ENCODE measurements at regions not wholly inside any gene's neighbourhood (a gene's known extent, or its start where the extent isn't known, plus 50 kb on each side); places are given as distances from the start of the nearest gene placed in this dataset.

DNA sequence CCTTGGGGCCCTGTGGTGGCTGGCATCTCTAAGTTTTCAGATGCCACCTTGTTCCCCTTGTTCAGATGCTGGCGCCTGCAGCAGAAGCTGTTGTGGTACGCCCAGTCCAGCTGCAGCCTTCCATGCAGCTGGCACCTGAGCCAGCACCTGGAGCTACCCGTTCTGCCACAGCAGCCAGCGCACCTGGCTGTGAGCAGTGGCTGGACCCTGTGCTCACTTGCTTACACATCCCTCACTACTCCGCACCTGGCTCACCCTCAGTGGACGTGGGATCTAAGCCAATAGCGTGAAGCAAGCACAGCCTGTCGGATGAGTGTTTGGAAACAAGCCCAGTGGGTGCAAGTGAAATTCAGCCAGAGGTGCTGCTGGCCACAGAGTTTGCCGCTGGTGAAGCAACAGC is 607.5 kb upstream of the BCHE start:
- Histone ChIP-seq H3K27ac (ENCODE audit: low read length) (no peak overlapping the region), H3K4me3 (ENCODE audit: low read depth in 2 of 2, low read length in 2 of 2) (no peak overlapping the region), H3K4me1 (ENCODE audit: control insufficient read depth, insufficient read depth, low read length) (no peaks in the 10 kb centered on the region), H3K9me3 (ENCODE audit: control insufficient read depth, insufficient read depth, low read depth, low read length) (no peaks in the 10 kb centered on the region), H3K36me3 (ENCODE audit: control insufficient read depth, insufficient read depth, low read length) (no peaks in the 10 kb centered on the region), H3K27me3 (ENCODE audit: control insufficient read depth, insufficient read depth, low read length) (no peaks in the 10 kb centered on the region)
- TF ChIP-seq, protein P1, sequence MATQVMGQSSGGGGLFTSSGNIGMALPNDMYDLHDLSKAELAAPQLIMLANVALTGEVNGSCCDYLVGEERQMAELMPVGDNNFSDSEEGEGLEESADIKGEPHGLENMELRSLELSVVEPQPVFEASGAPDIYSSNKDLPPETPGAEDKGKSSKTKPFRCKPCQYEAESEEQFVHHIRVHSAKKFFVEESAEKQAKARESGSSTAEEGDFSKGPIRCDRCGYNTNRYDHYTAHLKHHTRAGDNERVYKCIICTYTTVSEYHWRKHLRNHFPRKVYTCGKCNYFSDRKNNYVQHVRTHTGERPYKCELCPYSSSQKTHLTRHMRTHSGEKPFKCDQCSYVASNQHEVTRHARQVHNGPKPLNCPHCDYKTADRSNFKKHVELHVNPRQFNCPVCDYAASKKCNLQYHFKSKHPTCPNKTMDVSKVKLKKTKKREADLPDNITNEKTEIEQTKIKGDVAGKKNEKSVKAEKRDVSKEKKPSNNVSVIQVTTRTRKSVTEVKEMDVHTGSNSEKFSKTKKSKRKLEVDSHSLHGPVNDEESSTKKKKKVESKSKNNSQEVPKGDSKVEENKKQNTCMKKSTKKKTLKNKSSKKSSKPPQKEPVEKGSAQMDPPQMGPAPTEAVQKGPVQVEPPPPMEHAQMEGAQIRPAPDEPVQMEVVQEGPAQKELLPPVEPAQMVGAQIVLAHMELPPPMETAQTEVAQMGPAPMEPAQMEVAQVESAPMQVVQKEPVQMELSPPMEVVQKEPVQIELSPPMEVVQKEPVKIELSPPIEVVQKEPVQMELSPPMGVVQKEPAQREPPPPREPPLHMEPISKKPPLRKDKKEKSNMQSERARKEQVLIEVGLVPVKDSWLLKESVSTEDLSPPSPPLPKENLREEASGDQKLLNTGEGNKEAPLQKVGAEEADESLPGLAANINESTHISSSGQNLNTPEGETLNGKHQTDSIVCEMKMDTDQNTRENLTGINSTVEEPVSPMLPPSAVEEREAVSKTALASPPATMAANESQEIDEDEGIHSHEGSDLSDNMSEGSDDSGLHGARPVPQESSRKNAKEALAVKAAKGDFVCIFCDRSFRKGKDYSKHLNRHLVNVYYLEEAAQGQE (IDR thresholded peaks at IDR 0.05; ENCODE audit: insufficient read depth in 1 of 2, low read depth in 2 of 2, low read length in 1 of 2): no peak
- TF ChIP-seq, protein P2, sequence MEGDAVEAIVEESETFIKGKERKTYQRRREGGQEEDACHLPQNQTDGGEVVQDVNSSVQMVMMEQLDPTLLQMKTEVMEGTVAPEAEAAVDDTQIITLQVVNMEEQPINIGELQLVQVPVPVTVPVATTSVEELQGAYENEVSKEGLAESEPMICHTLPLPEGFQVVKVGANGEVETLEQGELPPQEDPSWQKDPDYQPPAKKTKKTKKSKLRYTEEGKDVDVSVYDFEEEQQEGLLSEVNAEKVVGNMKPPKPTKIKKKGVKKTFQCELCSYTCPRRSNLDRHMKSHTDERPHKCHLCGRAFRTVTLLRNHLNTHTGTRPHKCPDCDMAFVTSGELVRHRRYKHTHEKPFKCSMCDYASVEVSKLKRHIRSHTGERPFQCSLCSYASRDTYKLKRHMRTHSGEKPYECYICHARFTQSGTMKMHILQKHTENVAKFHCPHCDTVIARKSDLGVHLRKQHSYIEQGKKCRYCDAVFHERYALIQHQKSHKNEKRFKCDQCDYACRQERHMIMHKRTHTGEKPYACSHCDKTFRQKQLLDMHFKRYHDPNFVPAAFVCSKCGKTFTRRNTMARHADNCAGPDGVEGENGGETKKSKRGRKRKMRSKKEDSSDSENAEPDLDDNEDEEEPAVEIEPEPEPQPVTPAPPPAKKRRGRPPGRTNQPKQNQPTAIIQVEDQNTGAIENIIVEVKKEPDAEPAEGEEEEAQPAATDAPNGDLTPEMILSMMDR (IDR thresholded peaks at IDR 0.05): no peak
- no peak for TF ChIP-seq SIN3A (IDR thresholded peaks at IDR 0.05; ENCODE audit: borderline replicate concordance, insufficient read depth, low read depth, low read length)
- no peak for TF ChIP-seq TCF7L2 (IDR thresholded peaks at IDR 0.05; ENCODE audit: low read depth, low read length)
- no peak for TF ChIP-seq POLR2AphosphoS5 (IDR thresholded peaks at IDR 0.05; ENCODE audit: low read depth, low read length)
- ATAC-seq (no peak), DNase-seq (ENCODE audit: low read depth, low spot score) (no peak)
- intact Hi-C loops (cut with micrococcal nuclease; ENCODE audit: unreplicated experiment) (no loop called here), in situ Hi-C loops (cut with HindIII; ENCODE audit: low pct_unique_long_range_greater_than_20kb, low sequenced_read_pairs) (no loop called here)
- ChIA-PET CTCF (no interaction called here), POLR2A (no interaction called here)
- no TSS peak for BruUV-seq (replicated peaks)

DNA sequence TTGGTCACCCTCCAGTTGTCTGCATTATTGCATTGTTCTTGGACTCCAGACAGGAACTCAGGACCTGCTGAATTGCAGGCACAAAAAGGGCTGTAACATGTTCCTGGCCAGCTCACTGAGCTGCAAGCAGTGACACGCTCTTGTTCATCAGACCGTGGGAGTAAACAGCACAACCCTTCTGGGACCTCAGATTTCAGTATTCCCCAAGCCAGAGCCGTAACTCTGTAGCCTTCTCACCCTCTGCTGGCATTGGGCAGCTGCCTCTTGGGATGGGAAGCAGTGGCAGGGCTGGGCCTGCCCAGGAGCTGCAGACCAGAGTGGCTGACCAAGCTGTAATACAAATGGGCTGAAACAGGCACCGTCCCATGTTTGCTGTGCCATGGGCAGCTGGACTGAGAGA is 607.1 kb upstream of the BCHE start:
- TF ChIP-seq, protein P2 (IDR thresholded peaks at IDR 0.05): no peak
- TF ChIP-seq, protein P1 (IDR thresholded peaks at IDR 0.05; ENCODE audit: insufficient read depth in 1 of 2, low read depth in 2 of 2, low read length in 1 of 2): no peak
- TF ChIP-seq POLR2AphosphoS5 (IDR thresholded peaks at IDR 0.05; ENCODE audit: low read depth, low read length) (no peak), TCF7L2 (IDR thresholded peaks at IDR 0.05; ENCODE audit: low read depth, low read length) (no peak), SIN3A (IDR thresholded peaks at IDR 0.05; ENCODE audit: borderline replicate concordance, insufficient read depth, low read depth, low read length) (no peak)
- Histone ChIP-seq H3K9me3 (ENCODE audit: control insufficient read depth, insufficient read depth, low read depth, low read length) (no peaks in the 10 kb centered on the region), H3K27ac (ENCODE audit: low read length) (no peak overlapping the region), H3K36me3 (ENCODE audit: control insufficient read depth, insufficient read depth, low read length) (no peaks in the 10 kb centered on the region), H3K4me1 (ENCODE audit: control insufficient read depth, insufficient read depth, low read length) (no peaks in the 10 kb centered on the region), H3K4me3 (ENCODE audit: low read depth in 2 of 2, low read length in 2 of 2) (no peak overlapping the region), H3K27me3 (ENCODE audit: control insufficient read depth, insufficient read depth, low read length) (no peaks in the 10 kb centered on the region)
- intact Hi-C loops (cut with micrococcal nuclease; ENCODE audit: unreplicated experiment): no loop called here
- DNase-seq (ENCODE audit: low read depth, low spot score): no peak
- no peak for ATAC-seq
- POLR2A ChIA-PET: no interaction called here
- no TSS peak for BruUV-seq (replicated peaks)
- in situ Hi-C loops (cut with HindIII; ENCODE audit: low pct_unique_long_range_greater_than_20kb, low sequenced_read_pairs): no loop called here
- CTCF ChIA-PET: no interaction called here
